CD4-positive, alpha-beta T cell treated with Interleukin-6 for 4 hours (primary cell): ENCODE measurements at regions not wholly inside any gene's neighbourhood (a gene's known extent, or its start where the extent isn't known, plus 50 kb on each side); places are given as distances from the start of the nearest gene placed in this dataset.

ENCODE experiments used
- DNase-seq: peaks from one replicate; pipeline ENCODE4 v3.0.0-alpha.2; 2020; ENCODE audit warnings: mixed read lengths

DNA sequence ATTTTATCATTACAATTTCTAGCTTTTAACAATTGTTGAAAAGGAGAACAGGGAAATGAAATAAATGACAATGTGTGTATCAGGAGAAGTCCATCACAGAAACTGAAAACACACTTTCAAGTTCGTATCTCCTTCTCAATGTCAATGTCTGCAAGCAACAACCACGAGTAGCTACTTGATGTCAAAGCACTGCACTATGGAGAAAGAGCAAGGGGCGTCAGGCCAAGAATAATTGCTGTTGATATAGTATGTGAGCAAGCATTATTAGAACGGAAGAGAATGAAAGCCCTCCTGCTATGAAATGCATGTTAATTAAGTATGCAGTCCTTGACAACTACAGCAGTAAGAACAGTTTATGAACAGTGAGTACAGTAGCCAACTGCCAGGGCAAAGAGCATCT lies 1250.1 kb downstream of the ZPLD1 start:
- DNase-seq: no peak

DNA sequence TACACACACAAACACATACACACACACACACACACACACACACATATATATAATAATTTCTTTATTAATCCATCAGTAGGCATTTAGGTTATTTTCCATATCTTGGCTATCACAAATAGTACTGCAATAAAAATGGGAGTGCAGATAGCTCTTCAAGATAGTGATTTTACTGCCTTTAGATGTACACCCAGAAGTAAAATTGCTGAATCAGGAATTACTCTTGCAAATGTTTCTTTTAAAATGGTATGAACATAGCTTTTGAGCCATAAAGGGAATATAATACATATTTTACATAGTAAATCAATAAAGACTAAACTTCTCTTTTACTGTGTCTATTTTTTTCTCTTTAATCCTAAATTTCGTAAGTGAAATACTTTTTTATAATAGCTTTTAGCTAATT lies 1251.1 kb downstream of the ZPLD1 start:
- DNase-seq: no peak

DNA sequence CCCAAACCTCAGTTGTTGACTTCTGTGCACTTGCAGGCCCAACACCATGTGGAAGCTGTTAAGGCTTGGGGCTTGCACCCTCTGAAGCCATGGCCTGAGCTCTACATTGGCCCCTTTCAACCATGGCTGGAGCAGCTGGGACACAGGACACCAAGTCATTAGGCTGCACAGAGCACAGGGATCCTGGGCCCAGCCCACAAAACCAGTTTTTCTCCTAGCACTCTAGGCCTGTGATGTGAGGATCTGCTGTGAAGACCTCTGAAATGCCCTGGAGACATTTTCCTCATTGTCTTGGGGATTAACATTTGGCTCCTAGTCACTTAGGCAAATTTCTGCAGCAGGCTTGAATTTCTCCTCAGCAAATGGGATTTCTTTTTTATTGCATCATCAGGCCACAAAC lies 1255.7 kb downstream of the ZPLD1 start:
- no peak for DNase-seq

DNA sequence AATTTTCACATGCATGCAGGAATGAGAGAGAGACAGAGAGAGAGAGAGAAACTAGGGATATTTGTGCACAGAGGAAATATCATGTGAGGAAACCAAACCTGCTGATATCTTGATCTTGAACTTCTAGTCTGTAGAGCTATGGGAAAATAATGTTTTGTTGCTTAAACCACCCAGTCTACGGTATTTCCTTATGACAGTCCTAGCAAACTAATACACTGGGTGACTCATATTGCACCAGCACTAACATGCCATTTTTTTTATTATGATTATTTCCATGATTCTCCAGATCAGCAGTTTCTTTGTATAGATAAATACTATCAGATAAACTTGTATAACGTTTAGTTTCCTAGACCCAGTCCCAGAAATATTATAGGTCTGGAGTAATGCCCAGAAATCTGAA lies 1259.0 kb downstream of the ZPLD1 start:
- DNase-seq: no peak

DNA sequence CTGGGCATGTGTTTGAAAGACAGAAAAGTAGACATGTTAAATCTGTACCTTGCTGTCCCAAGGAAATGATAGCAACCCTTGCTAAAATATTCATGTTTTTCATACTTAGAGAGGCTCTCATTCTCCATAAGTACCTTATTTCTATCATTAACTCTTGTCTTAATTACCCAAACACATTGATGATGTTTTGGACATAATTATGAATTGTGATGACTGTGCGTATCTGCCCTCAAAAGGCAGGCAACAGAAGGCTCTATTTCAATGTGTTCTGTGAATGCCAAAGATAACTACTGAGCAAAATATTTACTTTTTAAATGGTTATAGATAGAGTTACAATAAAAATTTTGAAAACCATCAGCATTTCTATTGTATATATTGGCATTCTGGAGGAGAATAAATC lies 1263.8 kb downstream of the ZPLD1 start:
- no peak for DNase-seq

DNA sequence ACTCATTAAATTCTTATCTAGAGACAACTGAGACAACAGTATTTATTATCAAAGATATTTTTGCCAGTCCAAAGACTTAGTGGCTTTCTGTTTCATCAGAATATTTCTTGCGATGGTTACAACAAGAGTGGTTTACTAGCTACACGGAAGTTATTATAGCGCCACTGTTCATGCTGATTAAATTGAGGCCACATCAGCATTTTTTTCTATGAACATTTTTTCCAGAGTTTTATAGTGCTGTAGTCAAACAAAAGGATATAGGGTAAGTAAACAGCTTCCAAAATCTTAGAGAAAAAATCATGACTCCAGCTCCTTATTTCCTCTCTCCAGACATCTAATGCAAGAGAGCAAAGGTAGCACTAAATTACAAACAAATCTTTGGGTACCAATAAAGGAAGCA lies 1264.4 kb downstream of the ZPLD1 start:
- no peak for DNase-seq

DNA sequence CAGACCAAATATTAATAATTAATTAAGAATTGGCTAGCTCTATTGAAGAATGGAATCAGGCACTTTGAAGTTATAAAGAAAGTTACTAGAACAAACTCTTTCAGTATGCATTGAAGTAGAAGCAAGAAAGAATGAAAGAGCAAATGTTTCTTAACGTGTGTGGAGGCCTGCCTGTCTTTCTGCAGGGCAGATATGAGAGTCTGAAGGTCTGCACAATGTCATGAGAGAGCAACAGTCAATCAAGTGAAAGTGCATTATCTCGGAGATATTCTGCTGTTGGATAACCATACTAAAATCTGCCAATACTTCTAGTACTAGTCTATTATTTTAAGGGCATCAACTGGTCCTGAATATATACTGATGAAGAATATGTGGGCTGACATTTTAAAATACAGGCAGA lies 1270.8 kb downstream of the ZPLD1 start:
- DNase-seq: no peak

DNA sequence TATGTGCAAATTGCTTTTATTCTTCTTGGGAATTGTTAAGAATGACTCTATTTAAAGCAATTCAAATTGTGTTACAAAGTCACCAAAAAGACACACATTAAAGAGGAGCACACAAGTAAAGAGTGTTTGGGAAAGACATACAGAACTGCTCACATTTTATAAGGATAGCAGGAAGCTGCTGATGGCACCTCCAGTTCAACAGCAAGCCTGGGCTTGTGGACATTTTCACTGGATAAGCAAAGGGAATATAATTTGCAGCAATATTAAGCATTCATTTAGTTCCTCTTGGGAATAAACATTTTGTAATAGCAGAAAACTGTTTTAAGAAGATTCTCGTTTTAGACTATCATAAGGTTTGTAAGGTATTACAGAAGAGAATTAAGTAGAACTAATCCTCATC lies 1271.9 kb downstream of the ZPLD1 start:
- DNase-seq: no peak

DNA sequence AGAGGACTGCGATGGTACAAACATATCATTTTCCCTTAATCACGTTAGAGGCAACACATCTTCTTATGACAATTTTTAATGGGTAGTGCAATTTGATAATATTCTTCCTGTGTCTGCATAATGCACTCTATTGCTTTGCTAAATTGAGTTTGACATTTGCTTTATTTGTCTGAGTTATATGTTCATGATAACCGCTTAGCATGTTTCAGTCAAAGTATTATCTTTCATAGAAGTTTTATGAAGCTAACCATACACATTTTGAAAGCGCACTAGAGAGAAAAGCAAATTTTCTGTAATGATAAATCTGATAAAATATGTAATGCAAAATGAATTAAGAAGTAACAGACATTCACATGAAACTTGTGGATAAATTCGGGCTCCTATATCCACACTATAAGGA lies 1276.9 kb downstream of the ZPLD1 start:
- no peak for DNase-seq

DNA sequence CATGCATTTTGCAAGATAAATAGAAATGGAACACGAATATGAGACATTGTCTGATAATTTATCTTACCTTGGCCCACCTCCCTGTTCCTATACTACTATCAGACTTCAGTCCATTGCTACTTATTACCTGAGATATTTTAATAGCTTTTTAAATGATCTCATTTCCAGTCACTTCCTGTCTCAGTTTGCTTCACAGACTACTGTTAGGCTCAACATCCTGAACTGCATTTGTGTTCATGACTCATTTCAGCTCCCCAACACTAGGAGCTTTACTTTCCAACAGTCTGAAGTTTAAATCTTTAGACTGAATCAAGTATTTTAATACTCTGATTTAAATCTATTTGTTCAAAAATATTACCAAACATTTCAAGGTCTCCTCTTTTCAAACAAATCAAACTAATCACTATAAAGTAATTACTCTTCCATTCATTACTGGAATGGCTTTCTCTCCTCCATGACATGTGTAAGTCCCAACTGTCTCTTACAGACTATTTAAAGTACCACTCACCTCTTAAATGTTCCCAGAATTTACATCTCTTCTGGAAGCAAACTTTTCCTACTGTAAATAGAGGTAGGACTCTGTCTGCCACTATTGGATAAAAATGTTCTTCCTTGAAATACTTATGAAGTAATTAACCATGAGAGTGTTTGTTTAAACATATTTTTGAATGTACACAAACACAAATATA lies 1277.6 kb downstream of the ZPLD1 start:
- no peak for DNase-seq

DNA sequence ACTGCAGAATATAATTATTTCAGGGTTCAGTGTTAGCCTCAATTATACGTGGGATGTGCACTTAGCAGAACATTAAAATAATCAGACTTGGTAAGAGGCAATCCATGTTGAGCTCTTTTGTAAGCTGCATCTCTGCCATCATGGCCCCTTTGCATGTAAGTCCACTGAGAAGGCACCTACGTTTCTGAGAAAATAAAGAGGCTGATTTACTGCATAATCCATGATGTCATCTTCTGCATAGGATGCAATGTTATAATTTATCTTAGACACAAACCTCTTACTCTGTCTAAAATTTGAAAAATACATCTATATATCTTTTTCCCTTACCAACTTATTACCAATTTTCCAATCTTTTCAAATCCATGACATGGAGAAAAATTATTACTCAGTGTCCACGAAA lies 1294.7 kb downstream of the ZPLD1 start:
- DNase-seq: no peak

DNA sequence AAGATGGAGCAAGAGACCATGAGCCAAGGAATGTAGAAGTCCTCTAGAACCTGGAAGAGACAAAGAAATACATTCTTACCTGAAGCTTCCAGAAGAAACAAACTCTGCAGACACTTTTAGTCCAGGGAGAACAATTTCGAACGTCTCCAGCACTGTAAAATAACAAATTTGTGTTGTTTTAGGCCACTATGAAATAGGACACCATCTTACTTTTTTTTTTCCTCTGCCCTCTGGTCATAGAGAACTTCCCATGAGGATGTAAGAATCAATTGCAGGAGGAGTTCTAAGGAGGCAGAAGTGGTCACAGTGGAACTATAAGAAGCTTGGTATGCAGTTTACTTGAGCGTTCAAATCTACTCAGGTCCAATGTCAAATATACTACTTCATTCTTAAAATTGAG lies 1295.9 kb downstream of the ZPLD1 start:
- DNase-seq: no peak

DNA sequence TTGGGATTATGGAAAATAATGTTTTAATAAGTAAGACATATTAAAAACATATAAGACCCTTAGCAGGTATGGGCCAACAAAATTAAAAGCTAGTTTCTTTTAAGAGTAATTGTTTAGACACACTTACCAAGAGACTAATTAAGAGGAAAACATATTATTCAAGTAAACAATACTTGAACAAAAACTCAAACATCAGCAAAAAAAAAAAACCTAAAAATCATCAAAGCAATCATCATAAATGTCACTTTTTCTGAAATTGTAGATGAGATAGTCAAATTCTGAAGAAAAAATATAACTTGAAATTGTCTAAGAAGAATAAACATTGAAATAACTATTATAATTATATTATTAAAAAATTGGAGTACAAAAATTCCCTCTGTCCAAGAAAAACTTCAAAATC lies 1318.2 kb downstream of the ZPLD1 start:
- DNase-seq: no peak

DNA sequence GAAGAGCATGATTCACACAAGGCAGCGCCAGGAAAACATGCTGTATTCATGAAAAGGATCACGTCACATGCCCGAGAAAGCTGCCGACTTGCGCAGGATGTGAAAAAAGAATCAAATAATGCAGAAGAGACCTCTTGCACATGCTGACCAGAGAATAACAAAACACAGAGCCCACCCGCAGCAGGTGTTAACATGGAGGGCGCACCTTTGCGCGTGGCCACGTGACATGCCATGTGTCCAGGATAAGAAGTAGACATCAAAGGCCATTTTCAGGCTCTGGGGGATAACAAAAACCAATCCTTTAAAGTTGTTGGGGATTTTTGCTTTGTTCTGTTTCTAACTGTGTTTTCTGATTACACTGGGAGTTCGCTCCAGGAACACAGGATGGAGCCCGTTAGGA lies 1332.8 kb downstream of the ZPLD1 start:
- DNase-seq: no peak

DNA sequence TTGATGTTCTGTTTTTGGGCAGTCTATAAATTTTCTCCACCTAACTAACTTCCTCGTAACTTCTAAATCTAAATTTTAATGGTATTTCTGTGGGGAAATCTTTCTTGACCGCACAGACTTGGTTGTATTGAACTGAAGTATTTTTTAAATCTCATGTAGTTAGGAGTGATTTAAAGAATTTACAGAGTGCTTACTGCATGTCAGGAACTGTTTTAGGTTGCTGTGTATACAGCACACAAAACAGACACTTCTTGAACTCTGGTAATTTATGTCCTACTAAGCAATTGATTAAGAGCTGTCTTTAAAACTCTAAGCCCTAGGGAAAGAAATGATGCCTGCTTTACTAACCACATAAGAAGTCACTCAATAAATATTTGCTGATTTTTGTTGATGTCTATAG lies 1350.2 kb downstream of the ZPLD1 start:
- DNase-seq: no peak

DNA sequence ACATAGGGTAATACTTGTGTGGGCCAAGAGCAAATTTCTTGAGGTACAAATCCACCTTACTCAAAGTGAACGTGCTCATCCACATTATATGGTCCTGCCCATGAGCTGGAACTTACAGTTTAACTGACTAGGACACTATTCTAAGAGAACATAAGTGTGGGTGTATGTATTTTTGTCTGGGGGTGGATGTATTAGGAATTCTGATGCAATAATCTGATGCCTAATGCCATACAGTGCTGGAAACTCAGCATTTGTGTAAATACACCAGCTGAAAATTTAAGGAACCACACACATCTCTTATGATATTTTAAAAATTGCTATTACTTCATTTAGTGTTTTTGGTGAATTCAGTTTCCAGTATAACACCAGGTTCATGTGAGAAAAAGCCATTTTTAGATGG lies 1350.7 kb downstream of the ZPLD1 start:
- DNase-seq: no peak

DNA sequence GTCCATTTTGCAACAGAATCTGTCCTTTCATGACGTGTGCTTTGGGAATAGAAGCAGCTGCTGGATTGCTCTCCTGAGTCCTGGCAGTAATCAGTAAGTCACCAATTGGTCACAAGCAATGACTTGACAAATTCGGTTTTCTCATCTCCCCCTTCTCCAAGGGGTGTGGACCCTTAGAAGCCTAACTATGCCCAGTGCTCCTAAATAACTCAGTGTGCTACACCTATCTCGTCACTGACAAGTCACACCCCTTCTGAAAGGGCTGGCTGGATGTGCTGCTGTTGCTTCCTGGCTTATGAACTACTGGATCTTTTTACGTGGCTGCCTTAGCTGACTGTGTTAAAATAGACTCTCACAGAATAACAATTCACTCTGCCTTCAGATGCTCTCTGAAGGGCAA lies 1351.5 kb downstream of the ZPLD1 start:
- DNase-seq: no peak

DNA sequence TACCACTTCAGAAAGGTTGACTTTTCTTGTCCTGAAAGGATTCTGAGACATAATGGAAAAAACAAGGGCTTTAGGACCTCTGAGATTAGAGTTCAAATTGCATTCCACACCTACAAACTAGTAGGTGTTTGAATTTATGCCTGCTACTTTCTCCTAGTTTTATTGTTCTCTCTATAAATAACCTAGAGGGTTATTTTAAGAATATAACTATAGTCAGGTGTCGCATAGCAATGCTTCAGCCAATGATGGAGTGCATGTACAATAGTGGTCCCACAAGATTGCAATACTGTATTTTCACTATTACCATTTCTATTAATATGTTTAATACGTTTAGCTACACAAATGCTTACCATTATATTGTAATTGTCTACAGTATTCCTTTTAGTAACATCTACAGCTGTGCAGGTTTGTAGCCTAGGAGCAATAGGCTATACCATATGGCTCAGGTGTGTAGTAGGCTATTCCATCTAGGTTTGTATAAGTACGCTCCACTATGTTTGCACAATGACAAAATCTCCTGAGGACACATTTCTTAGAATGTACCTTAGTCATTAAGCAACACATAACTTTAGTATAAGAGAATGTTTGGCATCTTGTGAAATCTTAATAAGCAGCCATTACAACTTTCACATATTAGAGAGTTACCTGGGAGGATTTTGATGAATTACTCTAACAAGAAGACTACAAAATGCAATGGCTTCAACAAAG lies 1352.5 kb downstream of the ZPLD1 start:
- DNase-seq: no peak

DNA sequence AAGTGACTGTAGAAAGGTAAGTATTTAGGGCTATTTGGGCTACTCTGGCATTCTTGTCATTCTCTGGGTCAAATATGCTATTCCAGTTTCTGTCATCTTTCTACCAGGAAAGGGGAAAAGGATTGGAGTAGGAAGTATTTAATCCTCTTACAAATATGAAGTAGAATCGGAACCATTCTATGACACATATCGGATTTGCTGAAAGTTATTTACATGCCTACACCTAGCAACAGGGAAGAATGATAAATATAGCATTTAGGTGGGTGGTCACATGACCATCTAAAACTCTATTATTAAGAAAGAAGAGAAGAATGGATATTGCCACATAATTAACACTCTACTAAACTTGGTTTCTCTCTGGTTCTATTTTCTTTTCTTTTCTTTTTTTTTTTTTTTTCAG lies 1353.1 kb downstream of the ZPLD1 start:
- DNase-seq: no peak

DNA sequence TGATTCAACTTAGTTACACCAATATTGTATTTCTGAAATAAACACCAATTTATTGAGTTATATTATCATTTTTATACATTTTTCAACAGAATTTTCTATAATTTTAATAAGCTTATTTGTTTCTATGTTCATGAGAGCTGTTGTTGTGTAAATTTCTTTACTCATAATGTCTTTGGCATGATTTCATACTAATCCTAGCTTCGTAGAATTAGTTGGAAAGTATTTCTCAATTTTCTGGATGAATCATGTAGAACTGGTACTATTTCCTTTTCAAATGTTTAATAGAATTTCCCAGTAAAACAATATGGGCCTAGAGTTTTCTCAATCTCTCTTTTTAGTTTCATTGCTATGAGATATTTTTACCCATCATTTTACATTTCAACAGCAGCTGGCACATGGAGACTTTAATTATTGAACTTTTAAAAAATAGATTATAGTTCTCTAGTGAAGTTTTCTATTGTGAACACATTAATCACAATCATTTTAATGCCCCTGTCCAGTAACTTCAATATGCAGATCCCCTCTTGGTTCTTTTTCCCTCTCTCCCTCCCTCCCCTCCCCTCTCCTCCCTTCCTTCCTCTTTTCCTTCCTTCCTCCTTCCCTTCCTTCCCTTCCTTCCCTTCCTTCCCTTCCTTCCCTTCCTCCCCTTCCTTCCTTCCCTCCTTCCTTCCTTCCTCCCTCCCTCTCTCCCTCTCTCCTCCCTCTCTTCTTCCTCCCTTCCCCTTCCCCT lies 1357.1 kb downstream of the ZPLD1 start:
- no peak for DNase-seq

DNA sequence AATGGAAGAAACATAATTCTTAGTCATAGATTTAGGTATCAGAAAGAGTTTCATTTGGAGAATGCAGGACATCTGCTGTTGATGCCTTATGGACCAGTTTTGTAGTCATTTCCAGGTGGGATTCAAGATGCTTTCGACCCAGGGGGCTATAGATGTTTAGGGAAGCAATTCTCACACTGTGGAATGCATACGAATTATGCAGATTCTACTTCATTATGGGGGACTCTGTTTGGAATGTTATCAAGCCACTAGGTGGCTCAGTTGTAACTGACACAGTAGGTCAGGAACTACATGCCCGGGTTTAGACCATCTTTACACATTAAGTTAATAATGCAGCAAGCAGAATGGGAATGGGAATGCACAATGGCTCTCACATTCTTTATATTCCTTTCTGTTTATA lies 1359.8 kb downstream of the ZPLD1 start:
- no peak for DNase-seq

DNA sequence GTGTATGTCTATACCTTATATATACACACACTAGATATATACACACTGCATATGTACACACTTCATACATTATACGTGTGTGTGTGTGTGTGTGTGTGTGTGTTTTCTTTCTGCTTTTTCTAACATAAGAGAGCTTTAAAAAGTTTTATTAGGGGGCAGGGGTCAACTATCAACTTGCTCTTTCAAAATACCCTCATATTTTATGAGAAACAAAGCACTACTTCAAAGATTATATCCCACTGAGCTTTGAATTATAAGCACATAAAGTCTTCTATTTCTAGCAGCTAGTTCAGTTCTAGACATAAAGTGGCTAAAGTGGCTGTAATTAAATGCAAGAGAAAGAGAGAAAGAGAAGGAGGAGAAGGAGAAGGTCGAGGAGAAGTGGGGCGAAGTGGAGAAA lies 1361.3 kb downstream of the ZPLD1 start:
- DNase-seq: no peak

DNA sequence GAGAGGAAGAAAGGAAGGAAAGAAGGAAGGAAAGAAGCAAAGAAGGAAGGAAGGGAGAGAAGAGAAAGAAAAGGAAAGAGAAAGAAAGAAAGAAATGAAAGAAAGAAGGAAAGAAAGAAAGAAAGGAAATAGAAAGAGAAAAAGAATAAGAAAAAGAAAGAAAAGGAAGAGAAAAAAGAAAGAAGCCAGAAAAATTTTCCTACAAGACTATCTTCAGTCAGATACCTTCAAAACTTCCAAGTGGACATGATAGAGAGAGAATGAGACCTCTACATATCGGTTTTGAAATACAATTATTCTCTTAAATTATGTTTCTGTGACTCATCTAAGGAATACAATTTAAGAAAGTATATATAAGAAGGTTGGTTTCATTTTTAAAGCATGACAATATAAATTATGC lies 1369.0 kb downstream of the ZPLD1 start:
- DNase-seq: no peak

DNA sequence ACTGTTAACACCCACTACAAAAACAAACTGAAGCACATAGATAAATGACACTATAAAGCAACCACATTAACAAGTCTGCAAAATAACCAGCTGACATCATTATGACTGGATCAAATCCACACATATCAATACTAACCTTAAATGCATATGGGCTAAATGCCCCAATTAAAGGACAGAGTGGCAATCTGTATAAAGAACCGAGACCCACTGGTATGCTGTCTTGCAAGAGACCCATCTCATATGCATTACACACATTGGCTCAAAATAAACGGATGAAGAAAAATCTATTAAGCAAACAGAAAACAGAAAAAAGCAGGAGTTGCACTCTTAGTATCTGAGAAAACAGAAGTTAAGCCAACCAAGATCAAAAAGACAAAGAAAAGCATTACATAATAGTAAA lies 1375.4 kb downstream of the ZPLD1 start:
- DNase-seq: no peak
